A673 (cell line): ENCODE measurements at regions not wholly inside any gene's neighbourhood (a gene's known extent, or its start where the extent isn't known, plus 50 kb on each side); places are given as distances from the start of the nearest gene placed in this dataset.

ENCODE experiments used
- BruUV-seq: library from RNA; stranded (reverse); fragments of 400-500 nt; replicated peaks from 2 replicates; lab custom pipeline; 2021; lab: Mats Ljungman, UMichigan
- CTCF ChIA-PET: fragments of 300-600 bp; sonication (Branson Sonifier 250); formaldehyde crosslinking; loops from one replicate; lab custom pipeline; 2022; ENCODE audit warnings: antibody characterized with exemption; lab: Charles Lee
- POLR2A ChIA-PET: fragments of 300-600 bp; sonication (Branson Sonifier 250); formaldehyde crosslinking; loops from one replicate; lab custom pipeline; 2022; ENCODE audit warnings: antibody characterized with exemption; ENCODE audit not compliant: low non-redundant PET; lab: Charles Lee
- DNase-seq: peaks from one replicate; pipeline ENCODE4 v3.0.0-alpha.2; 2015; ENCODE audit warnings: low spot score
- H3K27ac ChIP-seq: fragments of 200-600 bp; sonication (generic); 2 replicates; pipeline ENCODE4 v1.5.1; 2016; ENCODE audit warnings: mixed run types, low read depth, mild to moderate bottlenecking, mixed read lengths, antibody characterized with exemption, low read length; ENCODE audit not compliant: poor library complexity, severe bottlenecking
- H3K27me3 ChIP-seq: fragments of 200-600 bp; sonication (generic); replicated peaks from 2 replicates; pipeline ENCODE4 v1.6.1; 2017; ENCODE audit warnings: mixed run types, low read depth, mild to moderate bottlenecking, mixed read lengths, antibody characterized with exemption, low read length; ENCODE audit not compliant: insufficient read depth, poor library complexity
- H3K36me3 ChIP-seq: fragments of 200-600 bp; sonication (generic); 2 replicates; pipeline ENCODE4 v1.6.1; 2016; ENCODE audit warnings: mixed run types, mild to moderate bottlenecking, mixed read lengths, antibody characterized with exemption, low read length; ENCODE audit not compliant: insufficient read depth, poor library complexity, severe bottlenecking
- H3K4me1 ChIP-seq: fragments of 200-600 bp; sonication (generic); 2 replicates; pipeline ENCODE4 v1.6.1; 2017; ENCODE audit warnings: mixed run types, mild to moderate bottlenecking, mixed read lengths, antibody characterized with exemption, low read length; ENCODE audit not compliant: insufficient read depth, poor library complexity, severe bottlenecking
- H3K4me3 ChIP-seq: fragments of 200-600 bp; sonication (generic); 2 replicates; pipeline ENCODE4 v1.5.1; 2016; ENCODE audit warnings: low read depth, mixed run types, mild to moderate bottlenecking, mixed read lengths, low read length; ENCODE audit not compliant: poor library complexity, severe bottlenecking
- H3K9me3 ChIP-seq: fragments of 200-600 bp; sonication (generic); 2 replicates; pipeline ENCODE4 v1.6.1; 2016; ENCODE audit warnings: mixed run types, low read depth, mild to moderate bottlenecking, mixed read lengths, antibody characterized with exemption, low read length; ENCODE audit not compliant: poor library complexity, severe bottlenecking
- EZH2 ChIP-seq: fragments of 200-600 bp; sonication (generic); IDR thresholded peaks from 2 replicates; pipeline ENCODE4 v1.6.1; 2017; ENCODE audit warnings: borderline replicate concordance, low read depth, mild to moderate bottlenecking, mixed read lengths, antibody characterized with exemption, low read length; ENCODE audit not compliant: poor library complexity, severe bottlenecking
- intact Hi-C: fragments of 100-400 bp; cut with micrococcal nuclease; formaldehyde crosslinking; loops from one replicate; pipeline ENCODE4 v1.10.0; 2022; ENCODE audit not compliant: unreplicated experiment
- TF ChIP-seq, protein P1 (sequence below): fragments of 300-800, 200-600 bp; sonication (generic); conservative IDR thresholded peaks from 2 replicates; pipeline ENCODE4 v1.5.1; 2017; ENCODE audit warnings: low read depth, mild to moderate bottlenecking, antibody characterized with exemption, low read length, moderate library complexity, mixed read lengths

- no TSS peak for BruUV-seq
- DNase-seq = no peak
- Histone ChIP-seq H3K4me3 (no peak overlapping the region), H3K27ac (no peak overlapping the region), H3K27me3 (no peaks in the 10 kb centered on the region), H3K36me3 (no peaks in the 10 kb centered on the region), H3K4me1 (peaks cover 12% of the 10 kb centered on the region), H3K9me3 (no peaks in the 10 kb centered on the region)
- ChIA-PET POLR2A (no interaction called here), CTCF (no interaction called here)
- TF ChIP-seq, protein P1, sequence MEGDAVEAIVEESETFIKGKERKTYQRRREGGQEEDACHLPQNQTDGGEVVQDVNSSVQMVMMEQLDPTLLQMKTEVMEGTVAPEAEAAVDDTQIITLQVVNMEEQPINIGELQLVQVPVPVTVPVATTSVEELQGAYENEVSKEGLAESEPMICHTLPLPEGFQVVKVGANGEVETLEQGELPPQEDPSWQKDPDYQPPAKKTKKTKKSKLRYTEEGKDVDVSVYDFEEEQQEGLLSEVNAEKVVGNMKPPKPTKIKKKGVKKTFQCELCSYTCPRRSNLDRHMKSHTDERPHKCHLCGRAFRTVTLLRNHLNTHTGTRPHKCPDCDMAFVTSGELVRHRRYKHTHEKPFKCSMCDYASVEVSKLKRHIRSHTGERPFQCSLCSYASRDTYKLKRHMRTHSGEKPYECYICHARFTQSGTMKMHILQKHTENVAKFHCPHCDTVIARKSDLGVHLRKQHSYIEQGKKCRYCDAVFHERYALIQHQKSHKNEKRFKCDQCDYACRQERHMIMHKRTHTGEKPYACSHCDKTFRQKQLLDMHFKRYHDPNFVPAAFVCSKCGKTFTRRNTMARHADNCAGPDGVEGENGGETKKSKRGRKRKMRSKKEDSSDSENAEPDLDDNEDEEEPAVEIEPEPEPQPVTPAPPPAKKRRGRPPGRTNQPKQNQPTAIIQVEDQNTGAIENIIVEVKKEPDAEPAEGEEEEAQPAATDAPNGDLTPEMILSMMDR = no peak
- no peak for TF ChIP-seq EZH2
- intact Hi-C loops = no loop called here
Measured at GRCh38 chr20:58567437-58567836, 52.2 kb upstream of the APCDD1L start.

- Histone ChIP-seq H3K9me3 (no peaks in the 10 kb centered on the region), H3K36me3 (no peaks in the 10 kb centered on the region), H3K4me1 (peaks cover 12% of the 10 kb centered on the region), H3K27ac (no peak overlapping the region), H3K4me3 (no peak overlapping the region), H3K27me3 (no peaks in the 10 kb centered on the region)
- intact Hi-C loops = no loop called here
- BruUV-seq = no TSS peak
- DNase-seq = no peak
- TF ChIP-seq EZH2 = no peak
- TF ChIP-seq, protein P1 = no peak
- ChIA-PET POLR2A (no interaction called here), CTCF (no interaction called here)
Measured at GRCh38 chr20:58566981-58567380, 51.8 kb upstream of the APCDD1L start.

- ChIA-PET POLR2A (no interaction called here), CTCF (no interaction called here)
- Histone ChIP-seq H3K4me1 (peaks cover 12% of the 10 kb centered on the region), H3K27ac (no peak overlapping the region), H3K36me3 (no peaks in the 10 kb centered on the region), H3K9me3 (no peaks in the 10 kb centered on the region), H3K27me3 (no peaks in the 10 kb centered on the region), H3K4me3 (no peak overlapping the region)
- intact Hi-C loops = no loop called here
- DNase-seq = no peak
- TF ChIP-seq, protein P1 = no peak
- TF ChIP-seq EZH2 = no peak
- BruUV-seq = no TSS peak
Measured at GRCh38 chr20:58565461-58566175, 50.4 kb upstream of the APCDD1L start.
